NB4 (cell line): ENCODE measurements at regions not wholly inside any gene's neighbourhood (a gene's known extent, or its start where the extent isn't known, plus 50 kb on each side); places are given as distances from the start of the nearest gene placed in this dataset.
"Not testable (repeated sequence)": the region's sequence is repeated elsewhere in the genome, so short reads cannot be mapped to it uniquely, and the experiment has no call there.

Experiments used
- MYC ChIP-seq: IDR thresholded peaks from 2 replicates; pipeline ENCODE4 v1.6.1; 2011; ENCODE audit warnings: low read depth, low read length
- POLR2A ChIP-seq: IDR thresholded peaks from 2 replicates; pipeline ENCODE4 v1.6.1; 2011; ENCODE audit warnings: mild to moderate bottlenecking; ENCODE audit not compliant: insufficient read length; ENCODE audit errors: extremely low read depth
- TF ChIP-seq, protein P1 (sequence below): IDR thresholded peaks from one replicate; pipeline ENCODE4 v1.5.1; 2012; ENCODE audit warnings: low read depth, low read length

DNA sequence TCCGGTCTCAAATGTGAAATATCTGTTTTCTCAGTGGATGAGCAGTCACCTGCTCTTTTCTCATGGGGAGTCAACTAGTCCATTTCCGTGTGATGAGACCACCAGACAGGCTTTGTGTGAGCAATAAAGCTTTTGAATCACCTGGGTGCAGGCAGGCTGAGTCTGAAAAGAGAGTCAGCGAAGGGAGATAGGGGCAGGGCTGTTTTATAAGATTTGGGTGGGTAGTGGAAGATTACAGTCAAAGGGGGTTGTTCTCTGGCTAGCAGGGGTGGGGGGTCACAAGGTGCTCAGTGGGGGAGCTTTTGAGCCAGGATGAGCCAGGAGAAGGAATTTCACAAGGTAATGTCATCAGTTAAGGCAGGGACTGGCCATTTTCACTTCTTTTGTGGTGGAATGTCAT is 176.5 kb upstream of the SERPINE2 start:
- TF ChIP-seq POLR2A, MYC: not testable (repeated sequence)
- TF ChIP-seq, protein P1, sequence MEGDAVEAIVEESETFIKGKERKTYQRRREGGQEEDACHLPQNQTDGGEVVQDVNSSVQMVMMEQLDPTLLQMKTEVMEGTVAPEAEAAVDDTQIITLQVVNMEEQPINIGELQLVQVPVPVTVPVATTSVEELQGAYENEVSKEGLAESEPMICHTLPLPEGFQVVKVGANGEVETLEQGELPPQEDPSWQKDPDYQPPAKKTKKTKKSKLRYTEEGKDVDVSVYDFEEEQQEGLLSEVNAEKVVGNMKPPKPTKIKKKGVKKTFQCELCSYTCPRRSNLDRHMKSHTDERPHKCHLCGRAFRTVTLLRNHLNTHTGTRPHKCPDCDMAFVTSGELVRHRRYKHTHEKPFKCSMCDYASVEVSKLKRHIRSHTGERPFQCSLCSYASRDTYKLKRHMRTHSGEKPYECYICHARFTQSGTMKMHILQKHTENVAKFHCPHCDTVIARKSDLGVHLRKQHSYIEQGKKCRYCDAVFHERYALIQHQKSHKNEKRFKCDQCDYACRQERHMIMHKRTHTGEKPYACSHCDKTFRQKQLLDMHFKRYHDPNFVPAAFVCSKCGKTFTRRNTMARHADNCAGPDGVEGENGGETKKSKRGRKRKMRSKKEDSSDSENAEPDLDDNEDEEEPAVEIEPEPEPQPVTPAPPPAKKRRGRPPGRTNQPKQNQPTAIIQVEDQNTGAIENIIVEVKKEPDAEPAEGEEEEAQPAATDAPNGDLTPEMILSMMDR = not testable (repeated sequence)
